MCF 10A (cell line): ENCODE measurements at regions not wholly inside any gene's neighbourhood (a gene's known extent, or its start where the extent isn't known, plus 50 kb on each side); places are given as distances from the start of the nearest gene placed in this dataset.
A peak's percentile ranks its signal among the peaks of the same experiment; 100 is the strongest.

Experiments used
- BruUV-seq: library from RNA; stranded (reverse); fragments of 400-500 nt; replicated peaks from 2 replicates; lab custom pipeline; 2021; lab: Mats Ljungman, UMichigan
- CTCF ChIA-PET: fragments of 300-600 bp; sonication (Branson Sonifier 250); formaldehyde crosslinking; extraction: SDS; loops from one replicate; lab custom pipeline; 2021; ENCODE audit warnings: antibody characterized with exemption, inconsistent platforms; lab: Yijun Ruan, JAX
- POLR2A ChIA-PET: fragments of 300-600, 350-650 bp; sonication (Branson Sonifier 250); formaldehyde crosslinking; extraction: SDS; loops from one replicate; lab custom pipeline; 2020; ENCODE audit warnings: antibody characterized with exemption, inconsistent platforms; lab: Yijun Ruan, JAX
- DNase-seq: peaks from one replicate; pipeline ENCODE4 v3.0.0-alpha.2; 2018; ENCODE audit not compliant: unreplicated experiment
- H3K27ac Mint-ChIP-seq: one replicate; pipeline ENCODE4 v1.8.0; 2022; ENCODE audit warnings: mild to moderate bottlenecking, low read depth, mixed read lengths; ENCODE audit not compliant: unreplicated experiment
- H3K27me3 Mint-ChIP-seq: one replicate; pipeline ENCODE4 v1.8.0; 2022; ENCODE audit warnings: mixed read lengths; ENCODE audit not compliant: insufficient read depth, unreplicated experiment
- H3K36me3 Mint-ChIP-seq: one replicate; pipeline ENCODE4 v1.8.0; 2022; ENCODE audit warnings: mild to moderate bottlenecking, moderate library complexity, mixed read lengths; ENCODE audit not compliant: insufficient read depth, unreplicated experiment
- H3K4me1 Mint-ChIP-seq: one replicate; pipeline ENCODE4 v1.8.0; 2022; ENCODE audit warnings: mixed read lengths; ENCODE audit not compliant: insufficient read depth, unreplicated experiment
- H3K4me3 Mint-ChIP-seq: one replicate; pipeline ENCODE4 v1.8.0; 2022; ENCODE audit warnings: mild to moderate bottlenecking, moderate library complexity, mixed read lengths; ENCODE audit not compliant: unreplicated experiment
- H3K9me3 Mint-ChIP-seq: one replicate; pipeline ENCODE4 v1.8.0; 2022; ENCODE audit warnings: mixed read lengths; ENCODE audit not compliant: unreplicated experiment
- intact Hi-C: fragments of 100-400 bp; cut with micrococcal nuclease; formaldehyde crosslinking; loops from 2 replicates; pipeline ENCODE4 v1.14.1; 2022
- TF ChIP-seq, protein P1 (sequence below): fragments of 200-600 bp; IDR thresholded peaks from one replicate; pipeline ENCODE4 v1.8.0; 2022; ENCODE audit warnings: antibody characterized with exemption, mild to moderate bottlenecking; ENCODE audit not compliant: unreplicated experiment

DNA sequence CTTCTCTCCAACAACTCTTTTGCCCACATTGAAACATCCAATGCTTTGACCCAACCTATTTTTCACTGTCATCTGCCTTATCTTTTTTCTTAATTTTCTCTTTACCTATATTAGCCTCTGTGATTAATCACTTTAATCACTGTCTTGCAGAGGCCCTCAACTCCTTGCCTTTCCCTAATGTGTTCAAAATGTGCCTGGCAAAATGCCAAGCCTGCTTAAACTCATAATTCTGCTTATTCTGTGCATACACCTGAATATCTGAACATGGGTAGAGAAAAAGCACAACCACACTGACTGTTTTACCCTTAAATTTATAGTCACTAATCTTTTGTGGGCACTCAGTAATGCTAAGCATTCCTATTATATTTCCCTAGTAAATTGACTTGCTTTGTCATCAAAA is 63.0 kb upstream of the GALNT13 start:
- no peaks in the 10 kb centered on the region for H3K9me3 Mint-ChIP-seq
- TF ChIP-seq, protein P1, sequence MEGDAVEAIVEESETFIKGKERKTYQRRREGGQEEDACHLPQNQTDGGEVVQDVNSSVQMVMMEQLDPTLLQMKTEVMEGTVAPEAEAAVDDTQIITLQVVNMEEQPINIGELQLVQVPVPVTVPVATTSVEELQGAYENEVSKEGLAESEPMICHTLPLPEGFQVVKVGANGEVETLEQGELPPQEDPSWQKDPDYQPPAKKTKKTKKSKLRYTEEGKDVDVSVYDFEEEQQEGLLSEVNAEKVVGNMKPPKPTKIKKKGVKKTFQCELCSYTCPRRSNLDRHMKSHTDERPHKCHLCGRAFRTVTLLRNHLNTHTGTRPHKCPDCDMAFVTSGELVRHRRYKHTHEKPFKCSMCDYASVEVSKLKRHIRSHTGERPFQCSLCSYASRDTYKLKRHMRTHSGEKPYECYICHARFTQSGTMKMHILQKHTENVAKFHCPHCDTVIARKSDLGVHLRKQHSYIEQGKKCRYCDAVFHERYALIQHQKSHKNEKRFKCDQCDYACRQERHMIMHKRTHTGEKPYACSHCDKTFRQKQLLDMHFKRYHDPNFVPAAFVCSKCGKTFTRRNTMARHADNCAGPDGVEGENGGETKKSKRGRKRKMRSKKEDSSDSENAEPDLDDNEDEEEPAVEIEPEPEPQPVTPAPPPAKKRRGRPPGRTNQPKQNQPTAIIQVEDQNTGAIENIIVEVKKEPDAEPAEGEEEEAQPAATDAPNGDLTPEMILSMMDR, result no peak
- DNase-seq, result peak; percentile 8
- H3K4me1 Mint-ChIP-seq, result no peaks in the 10 kb centered on the region
- H3K4me3 Mint-ChIP-seq, result no peak overlapping the region
- BruUV-seq, result no TSS peak
- ChIA-PET CTCF (no interaction called here), POLR2A (no interaction called here)
- no peak overlapping the region for H3K27ac Mint-ChIP-seq
- peaks cover 29% of the 10 kb centered on the region for H3K27me3 Mint-ChIP-seq
- intact Hi-C loops, result no loop called here
- no peaks in the 10 kb centered on the region for H3K36me3 Mint-ChIP-seq

DNA sequence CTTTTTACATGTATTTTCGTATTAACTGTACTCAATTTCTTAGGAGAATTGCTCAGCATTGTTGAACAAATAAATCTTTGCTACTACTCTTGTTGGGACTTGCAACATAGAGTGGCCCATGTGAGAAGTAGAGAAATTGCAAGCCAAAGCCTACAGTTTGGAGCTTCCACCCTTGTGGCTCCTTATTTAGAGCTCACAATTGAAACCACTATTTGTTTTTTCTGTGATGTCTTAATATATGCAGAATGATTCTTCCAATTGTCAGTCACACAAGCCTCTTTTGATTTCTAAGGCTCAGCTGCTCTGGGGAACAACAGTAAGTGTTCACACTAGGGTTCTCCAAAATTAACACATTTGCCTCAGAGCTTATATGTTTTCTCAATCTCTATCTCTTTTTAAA is 60.2 kb upstream of the GALNT13 start:
- no peak overlapping the region for H3K27ac Mint-ChIP-seq
- POLR2A ChIA-PET, result no interaction called here

DNA sequence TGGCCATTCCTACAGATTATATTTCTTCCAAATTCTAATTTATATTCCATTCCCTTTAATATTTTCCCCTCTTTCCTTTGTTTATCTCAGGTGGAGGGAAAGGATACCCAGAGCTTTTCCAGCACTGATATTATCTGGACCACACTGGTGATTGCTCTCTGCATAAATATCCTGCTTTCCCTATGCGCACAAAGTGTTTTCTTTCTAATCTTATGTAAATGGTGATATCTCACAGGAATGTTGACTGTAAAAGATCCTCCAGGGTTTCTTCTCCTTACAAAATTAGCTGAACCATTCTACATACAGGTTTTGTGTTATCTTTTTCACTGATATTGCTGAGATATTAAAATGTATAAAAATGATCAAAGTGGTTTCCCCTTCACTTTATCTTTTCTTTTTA is 59.1 kb upstream of the GALNT13 start:
- Mint-ChIP-seq H3K4me3 (no peak overlapping the region), H3K9me3 (no peaks in the 10 kb centered on the region), H3K4me1 (no peaks in the 10 kb centered on the region), H3K27me3 (peaks cover 18% of the 10 kb centered on the region), H3K36me3 (no peaks in the 10 kb centered on the region), H3K27ac (no peak overlapping the region)
- DNase-seq, result no peak
- no TSS peak for BruUV-seq
- TF ChIP-seq, protein P1, result no peak
- ChIA-PET CTCF (no interaction called here), POLR2A (no interaction called here)
- intact Hi-C loops, result no loop called here

More for the DNA sequence above, 60.2 kb upstream of the GALNT13 start:
- intact Hi-C loops, result no loop called here
- no peak overlapping the region for H3K4me3 Mint-ChIP-seq
- DNase-seq, result no peak
- TF ChIP-seq, protein P1, result no peak
- no peaks in the 10 kb centered on the region for H3K4me1 Mint-ChIP-seq
- H3K27me3 Mint-ChIP-seq, result peaks cover 18% of the 10 kb centered on the region
- no peaks in the 10 kb centered on the region for H3K36me3 Mint-ChIP-seq
- no peaks in the 10 kb centered on the region for H3K9me3 Mint-ChIP-seq
- CTCF ChIA-PET, result no interaction called here
- BruUV-seq, result no TSS peak

DNA sequence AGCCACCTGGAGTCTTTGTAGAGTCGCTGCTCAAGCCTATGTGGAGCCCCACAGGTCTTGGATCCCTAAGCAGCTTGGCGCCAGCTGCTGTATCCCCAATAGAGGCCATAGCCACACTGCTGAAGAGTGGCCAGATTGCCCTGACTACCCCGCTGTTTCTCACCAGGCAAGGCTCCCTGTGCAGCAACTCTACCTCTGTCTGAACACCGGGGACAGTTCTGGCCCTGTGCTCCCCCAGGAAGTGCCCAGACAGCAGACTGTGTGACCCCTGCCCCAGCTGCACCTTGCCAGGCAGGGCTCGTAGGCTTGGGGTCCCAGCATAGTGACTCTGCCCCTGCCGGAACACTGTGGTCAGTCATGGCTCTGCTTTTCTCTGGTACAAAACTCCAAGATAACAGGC is 53.5 kb upstream of the GALNT13 start:
- H3K36me3 Mint-ChIP-seq, result no peaks in the 10 kb centered on the region
- ChIA-PET POLR2A (no interaction called here), CTCF (no interaction called here)
- BruUV-seq, result no TSS peak
- H3K4me1 Mint-ChIP-seq, result no peaks in the 10 kb centered on the region
- no peaks in the 10 kb centered on the region for H3K27me3 Mint-ChIP-seq
- no peaks in the 10 kb centered on the region for H3K9me3 Mint-ChIP-seq
- H3K4me3 Mint-ChIP-seq, result no peak overlapping the region
- H3K27ac Mint-ChIP-seq, result no peak overlapping the region
- intact Hi-C loops, result no loop called here
- DNase-seq, result no peak
- TF ChIP-seq, protein P1, result no peak
